Activated CD4-positive, alpha-beta memory T cell treated with anti-CD3 and anti-CD28 coated beads for 36 hours (primary cell): ENCODE measurements at regions not wholly inside any gene's neighbourhood (a gene's known extent, or its start where the extent isn't known, plus 50 kb on each side); places are given as distances from the start of the nearest gene placed in this dataset.

Experiments used
- CTCF ChIA-PET: fragments of 350-600 bp; sonication (Branson Sonifier 250); formaldehyde crosslinking; loops from one replicate; lab custom pipeline; 2021; ENCODE audit warnings: antibody characterized with exemption, inconsistent platforms; lab: Charles Lee
- POLR2A ChIA-PET: fragments of 350-600 bp; sonication (Branson Sonifier 250); formaldehyde crosslinking; loops from one replicate; lab custom pipeline; 2021; ENCODE audit warnings: antibody characterized with exemption; lab: Charles Lee
- DNase-seq: peaks from one replicate; pipeline ENCODE4 v3.0.0-alpha.2; 2020
- H3K27ac Mint-ChIP-seq: one replicate; pipeline ENCODE4 v1.8.0; 2021; ENCODE audit warnings: mixed read lengths
- H3K27me3 Mint-ChIP-seq: one replicate; pipeline ENCODE4 v1.8.0; 2021; ENCODE audit warnings: mixed read lengths
- H3K36me3 Mint-ChIP-seq: one replicate; pipeline ENCODE4 v1.8.0; 2021; ENCODE audit warnings: mixed read lengths
- H3K4me1 Mint-ChIP-seq: one replicate; pipeline ENCODE4 v1.8.0; 2021; ENCODE audit warnings: low read depth, mixed read lengths
- H3K4me3 Mint-ChIP-seq: one replicate; pipeline ENCODE4 v1.8.0; 2021; ENCODE audit warnings: mild to moderate bottlenecking, mixed read lengths
- H3K9me3 Mint-ChIP-seq: one replicate; pipeline ENCODE4 v1.8.0; 2021; ENCODE audit warnings: mixed read lengths
- intact Hi-C: fragments of 100-400 bp; cut with micrococcal nuclease; formaldehyde crosslinking; loops from one replicate; pipeline ENCODE4 v1.15.1; 2023

GRCh38 chrX:44470816-44471215 lies 71.8 kb downstream of the FUNDC1 start:
- Mint-ChIP-seq H3K27me3 (no peaks in the 10 kb centered on the region), H3K27ac (no peak overlapping the region), H3K9me3 (no peaks in the 10 kb centered on the region), H3K36me3 (no peaks in the 10 kb centered on the region), H3K4me3 (no peak overlapping the region), H3K4me1 (no peaks in the 10 kb centered on the region)
- intact Hi-C loops: no loop called here
- POLR2A ChIA-PET: no interaction called here
- DNase-seq: no peak
- CTCF ChIA-PET: no interaction called here

- CTCF ChIA-PET: no interaction called here
- POLR2A ChIA-PET: no interaction called here
- Mint-ChIP-seq H3K4me3 (no peak overlapping the region), H3K4me1 (no peaks in the 10 kb centered on the region), H3K36me3 (no peaks in the 10 kb centered on the region), H3K9me3 (no peaks in the 10 kb centered on the region), H3K27me3 (no peaks in the 10 kb centered on the region), H3K27ac (no peak overlapping the region)
- intact Hi-C loops: no loop called here
- no peak for DNase-seq
These were observed 79.8 kb downstream of the FUNDC1 start for GRCh38 chrX:44462850-44463249.

- no peaks in the 10 kb centered on the region for H3K27me3 Mint-ChIP-seq
- H3K9me3 Mint-ChIP-seq: no peaks in the 10 kb centered on the region
- H3K4me3 Mint-ChIP-seq: no peak overlapping the region
- H3K27ac Mint-ChIP-seq: no peak overlapping the region
- CTCF ChIA-PET: no interaction called here
- H3K4me1 Mint-ChIP-seq: no peaks in the 10 kb centered on the region
- no peak for DNase-seq
- H3K36me3 Mint-ChIP-seq: no peaks in the 10 kb centered on the region
- POLR2A ChIA-PET: no interaction called here
- intact Hi-C loops: no loop called here
These were observed 83.2 kb downstream of the FUNDC1 start for GRCh38 chrX:44459501-44459900.

DNA sequence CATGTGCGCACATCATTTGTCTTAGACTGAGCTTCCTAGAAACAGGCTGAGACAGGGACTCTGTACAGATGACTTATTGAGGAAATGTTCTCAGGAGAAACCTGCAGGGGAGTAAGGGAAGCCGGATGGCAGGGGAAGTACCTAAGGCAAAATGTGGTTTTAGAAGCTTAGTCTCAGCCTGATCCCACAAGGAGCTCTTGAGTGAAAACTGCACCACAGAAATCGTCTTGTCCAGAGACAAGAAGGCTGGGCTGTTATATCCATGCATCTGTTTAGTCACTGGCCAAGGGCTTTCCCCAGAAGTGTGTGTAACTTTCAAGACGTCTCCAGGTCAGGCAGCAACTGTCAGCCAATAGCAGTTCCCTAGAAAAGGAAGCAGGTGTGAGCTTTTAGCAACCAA lies 86.0 kb downstream of the FUNDC1 start:
- H3K4me1 Mint-ChIP-seq: no peaks in the 10 kb centered on the region
- H3K27me3 Mint-ChIP-seq: no peaks in the 10 kb centered on the region
- ChIA-PET CTCF (no interaction called here), POLR2A (no interaction called here)
- intact Hi-C loops: no loop called here
- no peak overlapping the region for H3K4me3 Mint-ChIP-seq
- DNase-seq: no peak
- no peaks in the 10 kb centered on the region for H3K36me3 Mint-ChIP-seq
- no peaks in the 10 kb centered on the region for H3K9me3 Mint-ChIP-seq
- H3K27ac Mint-ChIP-seq: no peak overlapping the region

DNA sequence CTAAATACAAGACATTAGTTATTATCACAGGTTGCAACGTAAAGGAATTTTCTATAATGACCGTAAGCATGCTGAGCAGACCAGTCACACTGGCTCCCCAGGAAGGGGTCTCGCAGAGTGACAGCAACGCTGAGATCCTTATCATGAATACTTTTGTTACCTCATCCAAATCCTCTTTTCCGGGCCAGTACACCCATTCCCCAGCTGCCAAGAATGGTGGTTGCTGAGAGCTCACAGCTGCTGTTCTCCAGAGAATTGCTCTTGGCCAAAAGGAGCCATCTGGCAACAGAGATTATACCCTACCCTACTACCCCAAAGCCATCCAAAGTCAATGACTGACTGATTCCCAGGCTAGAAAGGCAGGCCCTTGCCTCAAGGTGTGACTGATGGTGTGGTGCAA lies 91.6 kb downstream of the FUNDC1 start:
- ChIA-PET POLR2A (no interaction called here), CTCF (no interaction called here)
- no peak for DNase-seq
- H3K9me3 Mint-ChIP-seq: no peaks in the 10 kb centered on the region
- no peak overlapping the region for H3K4me3 Mint-ChIP-seq
- no peaks in the 10 kb centered on the region for H3K4me1 Mint-ChIP-seq
- H3K27ac Mint-ChIP-seq: no peak overlapping the region
- H3K36me3 Mint-ChIP-seq: no peaks in the 10 kb centered on the region
- no peaks in the 10 kb centered on the region for H3K27me3 Mint-ChIP-seq
- intact Hi-C loops: no loop called here

- DNase-seq: no peak
- Mint-ChIP-seq H3K4me1 (no peaks in the 10 kb centered on the region), H3K4me3 (no peak overlapping the region), H3K9me3 (no peaks in the 10 kb centered on the region), H3K27me3 (no peaks in the 10 kb centered on the region), H3K27ac (no peak overlapping the region), H3K36me3 (no peaks in the 10 kb centered on the region)
- CTCF ChIA-PET: no interaction called here
- intact Hi-C loops: no loop called here
- POLR2A ChIA-PET: no interaction called here
These were observed 95.4 kb downstream of the FUNDC1 start for GRCh38 chrX:44447214-44447613.

- POLR2A ChIA-PET: no interaction called here
- intact Hi-C loops: no loop called here
These were observed 96.5 kb upstream of the EFHC2 start for GRCh38 chrX:44440006-44440405.

GRCh38 chrX:44439242-44439794 lies 95.8 kb upstream of the EFHC2 start:
- H3K27me3 Mint-ChIP-seq: no peaks in the 10 kb centered on the region
- no peaks in the 10 kb centered on the region for H3K9me3 Mint-ChIP-seq
- ChIA-PET CTCF (no interaction called here), POLR2A (no interaction called here)
- intact Hi-C loops: no loop called here
- no peaks in the 10 kb centered on the region for H3K36me3 Mint-ChIP-seq
- H3K4me1 Mint-ChIP-seq: no peaks in the 10 kb centered on the region
- DNase-seq: no peak
- H3K27ac Mint-ChIP-seq: no peak overlapping the region
- no peak overlapping the region for H3K4me3 Mint-ChIP-seq

More at GRCh38 chrX:44440006-44440405, 96.5 kb upstream of the EFHC2 start:
- CTCF ChIA-PET: no interaction called here
- Mint-ChIP-seq H3K4me3 (no peak overlapping the region), H3K27me3 (no peaks in the 10 kb centered on the region), H3K4me1 (no peaks in the 10 kb centered on the region), H3K27ac (no peak overlapping the region), H3K9me3 (no peaks in the 10 kb centered on the region), H3K36me3 (no peaks in the 10 kb centered on the region)
- no peak for DNase-seq

GRCh38 chrX:44435047-44435446 lies 91.6 kb upstream of the EFHC2 start:
- Mint-ChIP-seq H3K27ac (no peak overlapping the region), H3K4me1 (no peaks in the 10 kb centered on the region), H3K36me3 (no peaks in the 10 kb centered on the region), H3K27me3 (no peaks in the 10 kb centered on the region), H3K4me3 (no peak overlapping the region), H3K9me3 (no peaks in the 10 kb centered on the region)
- POLR2A ChIA-PET: no interaction called here
- CTCF ChIA-PET: no interaction called here
- no peak for DNase-seq
- intact Hi-C loops: no loop called here

DNA sequence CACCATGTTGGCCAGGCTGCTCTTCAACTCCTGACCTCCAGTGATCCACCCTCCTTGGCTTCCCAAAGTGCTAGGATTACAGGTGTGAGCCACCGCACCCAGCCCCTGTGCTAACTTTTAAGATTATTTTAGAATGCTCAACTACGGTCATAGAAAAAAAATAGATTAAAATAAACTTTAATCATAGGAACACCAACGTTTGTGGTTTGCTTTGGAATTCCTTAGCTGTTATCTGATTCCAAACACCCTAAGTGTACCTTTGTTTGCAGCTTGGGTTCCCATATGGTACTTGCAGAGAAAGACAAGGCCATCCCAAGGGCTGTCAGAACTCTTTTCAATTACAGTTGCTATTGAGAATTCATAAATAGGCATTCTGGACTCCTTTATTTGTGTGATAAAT lies 90.1 kb upstream of the EFHC2 start:
- ChIA-PET CTCF (no interaction called here), POLR2A (no interaction called here)
- H3K4me1 Mint-ChIP-seq: peaks cover 2% of the 10 kb centered on the region
- no peaks in the 10 kb centered on the region for H3K9me3 Mint-ChIP-seq
- no peak overlapping the region for H3K27ac Mint-ChIP-seq
- no peaks in the 10 kb centered on the region for H3K27me3 Mint-ChIP-seq
- no peak for DNase-seq
- H3K4me3 Mint-ChIP-seq: no peak overlapping the region
- H3K36me3 Mint-ChIP-seq: no peaks in the 10 kb centered on the region
- intact Hi-C loops: no loop called here

DNA sequence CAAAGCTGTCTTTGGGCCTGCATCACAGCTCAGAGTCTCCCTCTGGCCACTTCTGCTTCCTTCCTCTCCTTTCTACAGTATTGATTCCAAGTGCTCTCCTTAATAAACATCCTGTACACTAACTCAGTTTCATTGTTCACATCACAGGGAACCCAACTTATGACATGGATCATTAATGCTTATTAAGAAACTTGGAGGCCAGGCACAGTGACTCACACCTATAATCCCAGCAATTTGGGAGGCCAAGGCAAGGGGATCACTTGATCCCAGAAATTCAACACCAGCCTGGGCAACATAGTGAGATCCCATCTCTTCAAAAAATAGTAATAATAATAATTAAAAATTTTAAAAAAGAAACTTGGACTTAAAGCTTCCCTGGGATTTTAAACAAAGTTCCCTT lies 89.2 kb upstream of the EFHC2 start:
- peaks cover 2% of the 10 kb centered on the region for H3K4me1 Mint-ChIP-seq
- ChIA-PET CTCF (no interaction called here), POLR2A (no interaction called here)
- H3K4me3 Mint-ChIP-seq: no peak overlapping the region
- H3K9me3 Mint-ChIP-seq: no peaks in the 10 kb centered on the region
- no peaks in the 10 kb centered on the region for H3K27me3 Mint-ChIP-seq
- intact Hi-C loops: no loop called here
- DNase-seq: no peak
- H3K36me3 Mint-ChIP-seq: no peaks in the 10 kb centered on the region
- no peak overlapping the region for H3K27ac Mint-ChIP-seq

- Mint-ChIP-seq H3K9me3 (no peaks in the 10 kb centered on the region), H3K4me1 (peaks cover 2% of the 10 kb centered on the region), H3K36me3 (no peaks in the 10 kb centered on the region), H3K27ac (no peak overlapping the region), H3K27me3 (no peaks in the 10 kb centered on the region), H3K4me3 (no peak overlapping the region)
- ChIA-PET CTCF (no interaction called here), POLR2A (no interaction called here)
- intact Hi-C loops: no loop called here
- no peak for DNase-seq
These were observed 87.7 kb upstream of the EFHC2 start for GRCh38 chrX:44431194-44431593.

DNA sequence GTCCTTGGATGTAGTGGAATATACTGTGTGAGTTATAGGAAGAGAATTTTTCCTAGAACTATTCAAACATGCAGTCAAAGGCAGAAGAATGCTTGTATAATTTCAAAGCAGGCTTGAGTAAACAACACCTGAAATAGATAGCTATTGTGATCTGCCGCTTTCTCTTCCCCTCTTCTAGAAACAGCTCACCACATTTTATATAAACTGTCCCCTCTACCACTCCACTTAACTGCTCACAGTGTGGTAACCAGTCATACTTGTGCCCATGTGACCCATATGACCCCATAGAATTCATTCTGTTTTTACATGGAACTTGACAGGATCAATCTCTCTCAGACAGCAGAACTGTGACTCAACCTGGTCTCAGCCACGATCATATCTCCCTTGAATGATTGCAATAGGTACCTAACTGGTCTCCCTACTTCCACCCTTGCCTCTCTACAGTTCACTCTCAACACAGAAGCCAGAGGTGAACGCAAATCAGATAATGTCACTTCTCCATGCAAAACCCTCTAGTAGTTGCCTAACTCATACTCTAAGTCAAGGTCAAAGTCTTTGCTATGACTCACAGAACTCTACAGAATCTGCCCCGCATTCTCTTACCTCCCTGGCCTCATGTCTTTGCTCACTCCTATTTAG lies 85.6 kb upstream of the EFHC2 start:
- Mint-ChIP-seq H3K9me3 (no peaks in the 10 kb centered on the region), H3K4me3 (no peak overlapping the region), H3K27ac (no peak overlapping the region), H3K27me3 (no peaks in the 10 kb centered on the region), H3K36me3 (no peaks in the 10 kb centered on the region), H3K4me1 (peaks cover 2% of the 10 kb centered on the region)
- ChIA-PET POLR2A (no interaction called here), CTCF (no interaction called here)
- intact Hi-C loops: no loop called here
- DNase-seq: peak; percentile 15
